Tibial nerve (tissue), 4 donors: ENCODE measurements at regions not wholly inside any gene's neighbourhood (a gene's known extent, or its start where the extent isn't known, plus 50 kb on each side); places are given as distances from the start of the nearest gene placed in this dataset.

Experiments
- EP300 ChIP-seq, 2 donors: sonication (generic); formaldehyde crosslinking; IDR thresholded peaks; one replicate each; pipeline ENCODE4 v1.6.1; 2017; ENCODE audit warnings: antibody characterized with exemption in 2 of 2, mild to moderate bottlenecking in 1 of 2
- POLR2A ChIP-seq, 2 donors: fragments of 450-650 bp; IDR thresholded peaks; one replicate each; pipeline ENCODE4 v1.6.1; 2017; ENCODE audit warnings: antibody characterized with exemption in 2 of 2, mild to moderate bottlenecking in 2 of 2, moderate library complexity in 2 of 2
- TF ChIP-seq, protein P1 (sequence below), 5 experiments: fragments of 200-600 bp in 3 of 5; fragments of 450-650 bp in 2 of 5; sonication (generic) in 3 of 5; IDR thresholded peaks; one replicate each; pipeline ENCODE4 v1.5.1; 2016 to 2019; ENCODE audit warnings: antibody characterized with exemption in 5 of 5, mild to moderate bottlenecking in 3 of 5, moderate library complexity in 2 of 5

DNA sequence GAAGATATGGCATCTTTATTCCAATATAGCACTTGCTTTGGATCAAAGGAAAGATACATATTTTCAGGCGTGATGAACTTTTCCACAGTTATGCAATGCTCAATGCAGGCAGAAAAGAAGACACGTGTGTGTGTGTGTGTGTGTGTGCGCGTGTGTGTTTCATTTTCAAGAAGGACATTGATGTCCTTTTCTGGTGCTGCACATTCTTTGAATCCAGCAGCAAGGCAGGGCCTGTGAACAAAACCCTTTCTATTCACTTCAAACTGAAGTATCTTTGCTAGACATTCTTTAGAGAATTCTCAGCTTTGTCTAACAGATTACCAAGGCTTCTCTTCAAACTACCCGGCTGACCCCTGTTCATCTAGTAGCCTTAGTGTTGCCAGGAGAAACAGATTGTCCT is 124.6 kb downstream of the CD47 start:
- TF ChIP-seq EP300 (IDR thresholded peaks at IDR 0.05) (no peak), POLR2A (IDR thresholded peaks at IDR 0.05) (no peak)
- TF ChIP-seq, protein P1, sequence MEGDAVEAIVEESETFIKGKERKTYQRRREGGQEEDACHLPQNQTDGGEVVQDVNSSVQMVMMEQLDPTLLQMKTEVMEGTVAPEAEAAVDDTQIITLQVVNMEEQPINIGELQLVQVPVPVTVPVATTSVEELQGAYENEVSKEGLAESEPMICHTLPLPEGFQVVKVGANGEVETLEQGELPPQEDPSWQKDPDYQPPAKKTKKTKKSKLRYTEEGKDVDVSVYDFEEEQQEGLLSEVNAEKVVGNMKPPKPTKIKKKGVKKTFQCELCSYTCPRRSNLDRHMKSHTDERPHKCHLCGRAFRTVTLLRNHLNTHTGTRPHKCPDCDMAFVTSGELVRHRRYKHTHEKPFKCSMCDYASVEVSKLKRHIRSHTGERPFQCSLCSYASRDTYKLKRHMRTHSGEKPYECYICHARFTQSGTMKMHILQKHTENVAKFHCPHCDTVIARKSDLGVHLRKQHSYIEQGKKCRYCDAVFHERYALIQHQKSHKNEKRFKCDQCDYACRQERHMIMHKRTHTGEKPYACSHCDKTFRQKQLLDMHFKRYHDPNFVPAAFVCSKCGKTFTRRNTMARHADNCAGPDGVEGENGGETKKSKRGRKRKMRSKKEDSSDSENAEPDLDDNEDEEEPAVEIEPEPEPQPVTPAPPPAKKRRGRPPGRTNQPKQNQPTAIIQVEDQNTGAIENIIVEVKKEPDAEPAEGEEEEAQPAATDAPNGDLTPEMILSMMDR (IDR thresholded peaks at IDR 0.05), result no peak
